Kidney epithelial cell (primary cell): ENCODE measurements at regions not wholly inside any gene's neighbourhood (a gene's known extent, or its start where the extent isn't known, plus 50 kb on each side); places are given as distances from the start of the nearest gene placed in this dataset.
A peak's percentile ranks its signal among the peaks of the same experiment; 100 is the strongest.

Experiments
- DNase-seq: peaks from one replicate; pipeline ENCODE4 v3.0.0-alpha.2; 2010; ENCODE audit warnings: low read depth
- H3K27me3 ChIP-seq: 2 replicates; pipeline ENCODE4 v1.6.0; 2011; ENCODE audit warnings: low read length; ENCODE audit not compliant: control insufficient read depth, insufficient read depth
- H3K36me3 ChIP-seq: 2 replicates; pipeline ENCODE4 v1.5.1; 2011; ENCODE audit warnings: low read length; ENCODE audit not compliant: control insufficient read depth, insufficient read depth
- H3K4me3 ChIP-seq: 2 replicates; pipeline ENCODE4 v1.5.1; 2011; ENCODE audit warnings: low read depth, mild to moderate bottlenecking, control low read depth, low read length
- TF ChIP-seq, protein P1 (sequence below): IDR thresholded peaks from 2 replicates; pipeline ENCODE4 v1.5.1; 2011; ENCODE audit warnings: mild to moderate bottlenecking, moderate library complexity, low read length, control low read depth, inconsistent platforms; ENCODE audit not compliant: insufficient read depth, poor library complexity, severe bottlenecking

- Histone ChIP-seq H3K27me3 (no peaks in the 10 kb centered on the region), H3K36me3 (no peaks in the 10 kb centered on the region), H3K4me3 (no peak overlapping the region)
- peak; percentile 61 for DNase-seq
- TF ChIP-seq, protein P1, sequence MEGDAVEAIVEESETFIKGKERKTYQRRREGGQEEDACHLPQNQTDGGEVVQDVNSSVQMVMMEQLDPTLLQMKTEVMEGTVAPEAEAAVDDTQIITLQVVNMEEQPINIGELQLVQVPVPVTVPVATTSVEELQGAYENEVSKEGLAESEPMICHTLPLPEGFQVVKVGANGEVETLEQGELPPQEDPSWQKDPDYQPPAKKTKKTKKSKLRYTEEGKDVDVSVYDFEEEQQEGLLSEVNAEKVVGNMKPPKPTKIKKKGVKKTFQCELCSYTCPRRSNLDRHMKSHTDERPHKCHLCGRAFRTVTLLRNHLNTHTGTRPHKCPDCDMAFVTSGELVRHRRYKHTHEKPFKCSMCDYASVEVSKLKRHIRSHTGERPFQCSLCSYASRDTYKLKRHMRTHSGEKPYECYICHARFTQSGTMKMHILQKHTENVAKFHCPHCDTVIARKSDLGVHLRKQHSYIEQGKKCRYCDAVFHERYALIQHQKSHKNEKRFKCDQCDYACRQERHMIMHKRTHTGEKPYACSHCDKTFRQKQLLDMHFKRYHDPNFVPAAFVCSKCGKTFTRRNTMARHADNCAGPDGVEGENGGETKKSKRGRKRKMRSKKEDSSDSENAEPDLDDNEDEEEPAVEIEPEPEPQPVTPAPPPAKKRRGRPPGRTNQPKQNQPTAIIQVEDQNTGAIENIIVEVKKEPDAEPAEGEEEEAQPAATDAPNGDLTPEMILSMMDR = no peak
These were observed 51.4 kb upstream of the BNC2 start for GRCh38 chr9:16921855-16922254.
